GM18502 (cell line): ENCODE measurements at regions not wholly inside any gene's neighbourhood (a gene's known extent, or its start where the extent isn't known, plus 50 kb on each side); places are given as distances from the start of the nearest gene placed in this dataset.

Source experiments
- ATAC-seq: cut with Tn5 transposase; IDR thresholded peaks from one replicate; pipeline ENCODE4 v1.9.1; 2021; ENCODE audit warnings: mild to moderate bottlenecking; ENCODE audit not compliant: unreplicated experiment, poor library complexity

GRCh38 chr3:147919496-147919895, 510.3 kb downstream of the ZIC1 start:
- no peak for ATAC-seq

DNA sequence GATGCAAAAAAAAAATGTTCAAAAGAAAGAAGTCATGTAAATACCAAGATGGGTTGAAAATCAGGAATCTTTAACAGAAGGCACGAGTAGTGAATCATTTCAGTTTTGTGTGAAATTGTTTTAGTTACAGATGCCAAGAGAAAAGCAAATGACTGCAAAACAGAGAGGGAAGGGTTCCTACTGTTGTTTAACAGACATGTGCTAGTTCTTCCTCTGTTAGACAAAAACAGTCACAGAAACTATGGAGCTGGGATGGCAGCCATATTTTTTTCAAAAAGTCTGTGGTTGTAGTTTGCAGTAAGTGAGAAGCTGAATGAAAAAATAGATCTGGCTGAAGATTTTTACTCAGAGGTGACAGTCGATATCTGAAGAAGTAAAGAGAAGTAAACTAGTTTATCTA, 511.9 kb downstream of the ZIC1 start:
- no peak for ATAC-seq

- ATAC-seq: no peak
These were observed 515.6 kb downstream of the ZIC1 start for GRCh38 chr3:147924755-147925154.

- no peak for ATAC-seq
These were observed 516.1 kb downstream of the ZIC1 start for GRCh38 chr3:147925272-147925671.

- no peak for ATAC-seq
These were observed 521.2 kb downstream of the ZIC1 start for GRCh38 chr3:147930232-147930807.

DNA sequence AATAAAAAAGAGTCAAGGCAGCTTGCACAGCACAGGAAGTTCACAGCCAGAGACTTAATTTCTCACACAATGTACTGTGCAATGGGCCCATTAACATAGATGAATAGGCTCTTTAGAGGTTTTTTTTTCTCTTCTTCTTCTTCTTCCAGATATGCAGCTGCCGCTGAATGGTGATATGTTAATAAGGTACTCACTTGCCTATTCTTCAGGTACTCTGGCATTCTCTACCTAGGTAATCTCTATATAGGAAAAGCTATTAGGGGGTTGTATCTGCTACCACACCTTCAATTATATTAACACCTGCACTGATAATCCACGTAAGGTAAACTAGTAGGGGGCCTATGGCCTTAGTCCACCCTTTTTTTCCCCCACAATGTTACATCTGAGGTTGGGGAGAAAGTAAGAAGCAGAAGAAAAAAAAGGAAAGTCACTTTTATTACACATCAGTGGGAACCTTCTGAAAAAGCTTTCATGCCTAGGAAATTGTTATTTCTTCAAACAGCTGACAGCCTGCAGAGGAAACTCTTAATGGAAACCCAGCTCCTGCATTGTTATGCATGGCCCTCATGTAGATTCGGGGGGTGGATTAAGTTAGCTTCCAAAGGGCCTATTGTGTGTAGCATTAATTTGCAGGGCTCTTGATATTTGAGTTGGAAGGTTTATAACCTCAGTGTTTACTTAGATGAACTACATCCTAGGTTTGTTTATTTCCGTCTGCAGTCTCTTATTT, 525.5 kb downstream of the ZIC1 start:
- no peak for ATAC-seq

GRCh38 chr3:147937341-147937740, 528.2 kb downstream of the ZIC1 start:
- ATAC-seq: no peak

- no peak for ATAC-seq
These were observed 528.7 kb downstream of the ZIC1 start for GRCh38 chr3:147937891-147938290.

DNA sequence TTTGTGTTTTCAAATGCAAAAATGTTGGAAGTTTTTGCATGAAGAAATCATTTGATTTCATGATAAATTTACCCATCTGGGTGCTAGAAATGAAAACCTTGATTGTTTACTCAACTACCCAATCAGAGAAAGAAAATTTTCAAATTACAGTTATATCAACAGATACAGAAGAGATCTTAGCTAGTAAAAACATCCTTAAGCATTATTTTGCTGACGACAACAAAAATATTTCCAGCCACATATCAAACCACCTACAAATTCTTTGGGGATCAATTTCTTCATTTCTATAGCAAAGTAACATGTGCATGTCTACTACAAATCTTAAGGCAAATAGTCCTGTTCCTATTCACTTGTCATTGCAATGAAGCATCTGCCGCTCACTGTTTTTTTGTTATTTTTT, 530.3 kb downstream of the ZIC1 start:
- ATAC-seq: no peak

DNA sequence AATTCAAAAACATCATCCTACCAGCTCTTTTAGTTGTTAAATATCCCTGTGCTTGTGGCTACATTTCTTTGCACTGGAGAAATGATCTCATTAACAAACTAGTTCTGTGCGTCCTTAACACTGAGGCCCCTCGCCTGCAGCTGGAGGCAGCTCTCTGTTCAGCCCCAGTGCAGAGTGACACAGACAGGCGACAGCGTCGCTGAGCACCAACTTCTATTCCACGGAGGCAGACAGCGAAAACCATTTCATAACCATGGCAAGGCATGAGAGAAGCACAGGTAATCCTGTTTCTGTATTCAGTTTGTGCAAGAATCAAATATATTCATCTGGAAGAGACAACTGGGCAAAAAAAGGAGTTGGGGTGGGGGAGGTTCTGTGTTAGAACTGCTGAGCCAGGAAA, 530.7 kb downstream of the ZIC1 start:
- no peak for ATAC-seq

DNA sequence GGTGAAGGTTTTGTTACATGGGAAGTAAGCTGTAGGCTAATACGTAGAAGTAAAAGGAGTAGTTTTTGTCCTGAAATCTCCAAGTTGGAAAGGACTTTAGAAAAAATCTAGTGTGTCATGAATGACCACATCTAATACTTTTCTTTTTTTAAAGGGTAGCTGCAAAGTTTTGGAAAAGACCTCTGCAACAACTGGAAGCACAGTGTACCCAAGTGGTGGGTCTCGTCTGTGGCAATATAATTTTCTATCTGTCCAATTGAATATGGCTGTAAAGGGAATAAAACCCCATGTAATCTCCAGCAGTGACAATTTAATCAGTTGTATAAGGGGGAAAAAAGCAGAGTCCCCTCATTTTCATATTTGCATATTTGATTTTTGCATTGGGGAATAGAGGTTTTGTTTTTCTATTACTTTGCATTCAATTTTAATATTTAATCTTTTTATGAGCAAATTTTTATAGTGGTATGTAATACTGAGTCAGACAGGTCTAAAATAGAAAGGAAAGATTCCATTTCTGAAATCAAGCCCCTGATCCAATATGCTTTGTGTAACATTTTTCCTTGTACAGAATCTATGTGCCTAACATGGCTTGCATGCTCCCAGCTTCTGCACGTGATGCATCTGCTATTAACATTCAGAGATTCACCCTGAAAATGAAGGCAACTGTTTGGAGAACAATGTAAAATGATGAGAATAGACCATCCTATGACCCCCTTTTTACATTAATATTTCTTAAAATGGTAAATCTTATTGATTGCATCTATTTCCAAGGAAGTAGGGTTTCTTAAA, 531.4 kb downstream of the ZIC1 start:
- no peak for ATAC-seq

- ATAC-seq: no peak
These were observed 532.8 kb downstream of the ZIC1 start for GRCh38 chr3:147941969-147942368.

DNA sequence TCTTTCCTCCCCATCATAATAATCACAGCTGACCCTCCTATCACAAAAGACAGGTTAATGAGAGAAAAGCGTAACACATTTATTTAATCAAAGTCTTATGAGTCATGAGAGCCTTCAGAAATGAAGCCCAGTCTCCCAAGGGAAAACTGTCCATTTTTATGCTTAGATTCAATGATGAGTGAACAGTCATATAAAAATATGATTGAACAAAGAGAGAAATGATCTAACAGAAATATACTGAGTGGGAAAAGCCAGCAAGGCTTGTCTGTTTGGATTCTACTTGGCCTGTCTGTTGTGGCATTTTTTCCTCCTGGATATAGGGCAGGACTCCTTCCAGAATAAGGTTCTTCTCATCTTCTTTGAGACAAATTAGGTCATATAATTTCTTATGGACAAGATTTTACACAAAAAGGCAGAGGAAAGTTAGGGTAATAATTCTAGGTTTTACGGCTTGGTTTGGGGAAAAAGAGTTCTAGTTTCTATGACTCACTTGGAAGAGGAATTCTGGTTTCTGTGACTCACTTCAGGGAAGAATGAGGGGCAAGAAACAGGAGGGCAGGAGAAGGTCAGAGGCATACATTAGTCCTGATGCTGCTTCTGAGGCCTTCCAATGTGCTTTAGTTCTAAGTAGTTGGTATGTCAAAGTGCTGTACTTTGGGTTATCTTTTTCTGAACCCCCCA, 534.2 kb downstream of the ZIC1 start:
- no peak for ATAC-seq

DNA sequence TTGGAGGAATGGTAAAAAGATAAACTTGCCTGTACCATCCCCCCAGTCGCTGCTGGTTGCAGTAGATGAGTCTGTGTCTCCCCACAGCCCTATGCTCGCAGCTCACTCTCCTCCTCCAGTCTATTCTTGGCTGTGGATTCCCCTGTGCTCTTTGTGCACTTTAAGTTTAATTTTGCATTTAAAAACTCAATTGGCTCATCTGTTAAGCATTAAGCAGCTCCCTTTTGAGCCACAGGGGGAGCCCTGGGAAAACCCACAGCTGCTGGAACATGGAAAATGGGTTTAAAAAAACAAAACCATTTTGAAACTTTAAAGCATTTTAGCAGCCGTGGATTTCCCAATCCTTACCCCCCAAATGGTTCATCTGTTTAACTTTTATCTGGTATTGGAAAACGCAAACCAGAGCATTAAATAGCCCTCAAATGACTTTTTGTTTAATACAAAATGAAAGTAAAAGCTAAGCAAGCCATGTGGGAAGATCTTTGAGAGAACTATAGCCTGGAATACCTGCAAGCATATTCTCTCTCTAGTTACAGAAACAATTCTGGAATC, 536.9 kb downstream of the ZIC1 start:
- peak; percentile 64 for ATAC-seq

DNA sequence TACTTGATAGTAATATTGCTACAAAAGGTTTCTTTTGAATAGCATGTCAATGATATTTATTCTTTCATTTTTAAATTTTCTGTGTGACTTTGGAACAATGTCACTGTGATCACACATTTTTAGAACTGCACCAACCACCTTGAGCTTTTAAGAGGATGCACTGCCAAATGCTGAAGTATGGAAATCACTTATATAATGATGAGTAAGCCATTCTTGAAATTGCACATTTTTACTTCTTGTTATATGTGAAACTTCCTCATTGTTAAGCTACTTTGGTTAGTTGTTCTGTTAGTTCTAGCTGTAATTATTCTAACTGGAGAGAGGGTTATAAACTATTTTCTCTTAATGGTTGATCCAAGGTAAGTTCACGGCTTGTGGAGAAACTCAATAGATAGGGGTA, 547.5 kb downstream of the ZIC1 start:
- ATAC-seq: no peak

GRCh38 chr3:147958754-147959153, 549.6 kb downstream of the ZIC1 start:
- no peak for ATAC-seq

DNA sequence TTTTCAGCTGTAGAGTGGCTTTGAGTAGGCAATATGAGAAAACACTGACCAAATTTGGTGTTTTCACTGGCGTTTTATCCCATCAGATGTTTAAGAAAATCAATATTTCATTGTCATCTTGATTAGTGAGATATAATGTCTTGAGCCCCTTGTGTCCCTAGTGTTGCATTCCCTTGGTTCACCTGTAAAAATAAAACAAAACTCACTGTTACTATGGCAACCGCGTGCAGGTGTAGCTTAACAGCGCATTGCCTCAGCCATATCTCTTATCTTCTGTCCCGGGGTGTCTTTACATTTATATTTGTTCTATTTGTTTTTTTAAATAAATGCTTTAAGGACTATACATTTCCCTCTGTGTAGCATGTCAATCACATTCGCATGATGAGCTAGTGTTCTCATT, 551.6 kb downstream of the ZIC1 start:
- no peak for ATAC-seq

GRCh38 chr3:147962408-147963164, 553.4 kb downstream of the ZIC1 start:
- no peak for ATAC-seq

- ATAC-seq: no peak
These were observed 554.5 kb downstream of the ZIC1 start for GRCh38 chr3:147963711-147964110.

DNA sequence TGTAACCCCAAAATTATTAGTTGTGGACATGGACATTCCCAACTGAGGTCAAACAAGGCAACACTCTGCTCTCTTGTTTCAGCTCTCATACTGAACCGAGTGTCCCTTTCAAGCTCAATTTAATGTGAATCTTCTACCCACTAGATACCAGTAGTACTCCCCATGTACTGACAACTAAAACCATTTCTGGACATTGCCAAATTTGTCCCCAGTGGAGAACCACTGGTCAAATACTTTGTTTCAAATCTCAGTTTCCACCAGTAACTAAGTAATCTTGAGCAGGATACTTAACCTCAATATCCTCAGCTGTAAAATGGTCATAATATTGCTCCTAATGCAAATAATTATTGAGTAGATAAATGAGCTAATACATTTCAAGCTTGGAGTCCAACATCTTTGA, 566.0 kb downstream of the ZIC1 start:
- ATAC-seq: no peak
